ENCODE measurements at regions not wholly inside any gene's neighbourhood (a gene's known extent, or its start where the extent isn't known, plus 50 kb on each side); places are given as distances from the start of the nearest gene placed in this dataset.

GRCh38 chr2:172200495-172201085 lies 97.9 kb upstream of the DLX2 start (continued):
- TF ChIP-seq CHD7 (IDR thresholded peaks at IDR 0.05; ENCODE audit: insufficient replicate concordance, low read length) (no peak), POU5F1 (IDR thresholded peaks at IDR 0.05; ENCODE audit: low read depth, low read length) (no peak), RAD21 (IDR thresholded peaks at IDR 0.05 in 1 of 2, conservative IDR thresholded peaks at IDR 0.05 in 1 of 2; ENCODE audit: low read depth in 2 of 2, low read length in 2 of 2) (peak; percentile 69 to 76)
